GM10266 (cell line): ENCODE measurements at regions not wholly inside any gene's neighbourhood (a gene's known extent, or its start where the extent isn't known, plus 50 kb on each side); places are given as distances from the start of the nearest gene placed in this dataset.

Experiments
- DNase-seq: peaks from one replicate; pipeline ENCODE4 v3.0.0; 2012; ENCODE audit errors: extremely low spot score
- CTCF ChIP-seq: IDR thresholded peaks from 2 replicates; pipeline ENCODE4 v1.5.1; 2012; ENCODE audit warnings: mild to moderate bottlenecking, low read depth; ENCODE audit not compliant: control insufficient read depth, insufficient read depth; ENCODE audit errors: missing control alignments

- DNase-seq = no peak
- no peak for TF ChIP-seq CTCF
Observed at GRCh38 chr10:118950997-118951637, 78.4 kb upstream of the NANOS1 start.

GRCh38 chr10:118952493-118953295, 76.8 kb upstream of the NANOS1 start:
- DNase-seq = no peak
- TF ChIP-seq CTCF = no peak

GRCh38 chr10:118953598-118954393, 75.7 kb upstream of the NANOS1 start:
- TF ChIP-seq CTCF = no peak
- DNase-seq = no peak

GRCh38 chr10:118955531-118955930, 74.0 kb upstream of the NANOS1 start:
- DNase-seq = no peak

GRCh38 chr10:118955951-118956801, 73.3 kb upstream of the NANOS1 start:
- no peak for DNase-seq
- no peak for TF ChIP-seq CTCF

More at GRCh38 chr10:118955531-118955930, 74.0 kb upstream of the NANOS1 start:
- TF ChIP-seq CTCF = no peak

- no peak for TF ChIP-seq CTCF
- no peak for DNase-seq
Observed at GRCh38 chr10:118956802-118957442, 72.6 kb upstream of the NANOS1 start.
